Activated CD4-positive, alpha-beta T cell treated with anti-CD3 and anti-CD28 coated beads for 24 hours (primary cell): ENCODE measurements at regions not wholly inside any gene's neighbourhood (a gene's known extent, or its start where the extent isn't known, plus 50 kb on each side); places are given as distances from the start of the nearest gene placed in this dataset.

ENCODE experiments used
- DNase-seq, 2 donors: peaks; one replicate each; pipeline ENCODE4 v3.0.0-alpha.2; 2020; ENCODE audit warnings: low read depth in 2 of 2

- DNase-seq, result no peak
These were observed 376.3 kb upstream of the LCORL start for GRCh38 chr4:18397681-18398390.

GRCh38 chr4:18394656-18395055 is 373.1 kb upstream of the LCORL start:
- DNase-seq, result no peak

GRCh38 chr4:18391354-18391728 is 369.8 kb upstream of the LCORL start:
- no peak for DNase-seq

DNA sequence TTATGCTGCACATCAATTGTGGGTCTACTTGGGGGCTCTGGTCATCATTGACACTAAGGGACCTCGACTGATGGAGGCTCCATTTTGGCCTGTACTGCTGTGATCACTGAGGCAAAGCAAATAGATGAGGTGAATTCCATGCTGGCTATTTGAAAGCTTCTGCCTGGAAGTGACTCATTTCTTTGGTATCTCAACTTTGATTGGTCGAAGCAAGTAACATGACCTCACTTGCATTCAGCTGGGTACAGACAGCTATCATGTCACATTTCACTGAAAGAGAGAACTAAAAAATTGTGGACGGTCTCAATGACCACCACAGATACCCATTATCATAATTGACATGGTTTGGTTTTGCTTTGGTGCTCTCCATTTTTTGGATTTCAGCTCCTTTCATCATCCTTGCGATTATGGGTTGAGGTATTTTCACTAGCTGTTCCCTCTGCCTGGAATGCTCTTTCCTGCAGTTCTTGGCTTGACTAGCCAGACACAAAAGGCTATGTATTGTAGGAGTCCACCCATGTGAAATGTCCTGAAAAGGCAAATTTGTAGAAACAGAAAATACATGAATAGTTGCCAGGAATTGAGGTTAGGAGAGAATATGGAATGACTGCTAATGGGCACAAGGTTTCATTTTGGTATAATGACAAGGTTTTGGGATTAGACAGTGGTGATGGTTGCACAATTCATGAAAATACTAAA is 369.2 kb upstream of the LCORL start:
- no peak for DNase-seq

- DNase-seq, result no peak
These were observed 367.6 kb upstream of the LCORL start for GRCh38 chr4:18389115-18389514.

GRCh38 chr4:18388039-18388438 is 366.5 kb upstream of the LCORL start:
- no peak for DNase-seq

DNA sequence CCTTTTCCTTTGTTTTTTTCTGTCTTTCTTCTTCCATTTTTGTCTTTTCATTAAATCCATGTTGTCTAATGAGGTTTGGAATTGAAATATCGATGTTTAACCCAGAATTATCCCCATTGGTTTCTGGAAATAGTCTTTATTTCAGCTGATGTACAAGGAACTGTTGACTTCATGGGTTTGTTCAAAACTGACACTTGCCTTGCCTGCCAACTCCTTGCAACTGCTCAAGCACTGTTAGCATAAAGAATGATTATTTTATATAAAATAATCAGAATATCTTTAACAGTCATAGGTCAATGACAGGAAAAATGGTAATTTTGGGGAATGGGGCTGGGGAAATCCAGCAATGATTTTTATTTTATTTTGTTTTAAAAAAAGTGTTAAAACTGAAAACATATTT is 359.6 kb upstream of the LCORL start:
- DNase-seq, result no peak

DNA sequence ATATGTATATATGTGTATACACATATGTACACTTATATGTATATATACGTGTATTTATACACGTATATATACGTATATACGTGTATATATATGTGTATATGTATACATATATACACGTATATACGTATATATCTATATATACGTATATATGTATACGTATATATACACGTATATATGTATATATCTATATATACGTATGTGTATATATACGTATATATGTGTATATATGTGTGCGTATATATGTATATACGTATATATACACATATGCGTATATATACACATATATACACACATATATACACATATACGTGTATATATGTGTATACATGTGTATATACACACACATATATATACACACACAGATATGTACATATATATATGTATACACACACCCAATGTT is 348.0 kb upstream of the LCORL start:
- DNase-seq, result no peak

GRCh38 chr4:18366892-18367291 is 345.3 kb upstream of the LCORL start:
- no peak for DNase-seq

DNA sequence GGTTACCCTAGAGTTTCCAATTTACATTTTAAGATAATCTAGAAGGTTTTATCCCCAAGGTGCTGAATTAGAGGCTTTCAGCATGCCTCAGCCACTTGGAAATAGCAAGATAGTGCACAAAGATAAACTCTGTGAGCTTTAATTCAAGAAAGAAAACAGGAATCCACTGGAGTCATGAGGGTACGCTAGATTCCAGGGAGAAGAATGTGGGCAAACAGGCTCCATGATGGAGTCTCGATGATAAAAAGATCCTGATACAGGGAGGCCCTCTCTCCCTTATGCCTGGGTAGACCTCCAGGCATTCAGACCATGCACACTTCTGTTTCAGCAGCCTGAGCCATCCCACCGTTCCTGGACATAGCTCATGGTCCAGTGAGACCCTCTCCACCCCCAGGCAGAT is 344.6 kb upstream of the LCORL start:
- no peak for DNase-seq

DNA sequence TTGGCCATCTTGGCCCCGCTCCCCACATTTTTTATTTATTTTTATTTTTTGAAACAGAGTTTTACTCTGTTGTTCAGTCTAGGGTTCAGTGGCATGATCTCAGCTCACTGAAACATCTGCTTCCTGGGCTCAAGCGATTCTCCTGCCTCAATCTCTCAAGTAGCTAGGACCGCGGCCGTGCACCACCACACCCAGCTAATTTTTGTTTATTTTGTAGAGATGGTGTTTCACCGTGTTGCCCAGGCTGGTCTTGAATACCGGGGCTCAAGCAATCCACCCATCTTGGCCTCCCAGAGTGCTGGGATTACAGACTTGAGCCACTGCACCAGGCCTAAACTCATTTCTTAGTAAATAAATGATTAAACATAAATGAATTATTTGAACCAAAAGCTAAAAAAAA is 322.0 kb upstream of the LCORL start:
- no peak for DNase-seq

- DNase-seq, result no peak
These were observed 321.3 kb upstream of the LCORL start for GRCh38 chr4:18342847-18343246.

DNA sequence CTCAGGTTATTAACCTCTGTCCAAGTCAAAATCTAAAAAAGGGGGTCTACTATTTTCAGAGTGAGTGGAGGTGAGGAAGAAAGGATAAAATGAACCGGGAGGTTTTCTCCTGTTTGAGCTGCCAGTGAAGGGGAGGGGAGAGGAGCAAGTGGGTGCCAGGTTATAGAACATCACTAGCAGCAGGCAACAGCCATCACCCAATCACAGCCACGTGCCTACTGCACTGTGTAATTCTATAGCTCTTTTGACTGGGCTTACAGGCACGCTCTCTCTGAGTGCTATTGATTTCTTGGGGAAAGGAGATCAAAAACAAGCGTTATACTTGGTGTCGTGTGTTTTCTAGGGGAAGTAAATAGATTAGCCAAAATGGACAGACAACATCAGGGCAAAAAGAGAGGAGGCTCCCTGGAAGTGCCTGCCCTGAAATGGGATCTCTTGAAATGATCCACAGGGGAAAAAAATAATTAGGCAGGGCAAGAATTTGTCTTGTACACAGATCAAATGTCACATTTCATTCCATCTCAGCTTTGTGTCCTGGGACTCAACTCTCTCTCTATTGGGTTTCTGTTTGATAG is 300.5 kb upstream of the LCORL start:
- DNase-seq, result no peak

GRCh38 chr4:18319431-18319830 is 297.9 kb upstream of the LCORL start:
- no peak for DNase-seq

- no peak for DNase-seq
These were observed 297.3 kb upstream of the LCORL start for GRCh38 chr4:18318682-18319388.

DNA sequence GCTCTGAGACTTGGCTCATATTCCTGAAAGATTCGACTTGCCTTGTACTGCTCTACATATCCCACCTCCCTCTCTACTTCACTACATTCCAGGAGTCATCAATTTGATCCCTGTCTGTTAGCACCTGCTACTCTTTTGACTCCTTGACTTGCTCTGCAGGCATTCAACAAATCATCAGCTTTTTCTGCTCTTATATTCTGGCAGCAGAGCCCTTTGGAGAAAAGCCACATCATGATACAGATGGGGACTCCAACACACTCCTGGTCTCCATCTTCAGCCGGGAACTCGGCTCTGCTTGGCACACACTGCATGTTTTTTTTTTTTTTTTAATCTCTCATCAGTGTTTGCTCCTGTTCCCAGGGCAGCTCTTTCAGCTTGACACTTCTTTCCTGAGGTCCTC is 293.2 kb upstream of the LCORL start:
- DNase-seq, result no peak

- no peak for DNase-seq
These were observed 276.1 kb upstream of the LCORL start for GRCh38 chr4:18297684-18298083.

DNA sequence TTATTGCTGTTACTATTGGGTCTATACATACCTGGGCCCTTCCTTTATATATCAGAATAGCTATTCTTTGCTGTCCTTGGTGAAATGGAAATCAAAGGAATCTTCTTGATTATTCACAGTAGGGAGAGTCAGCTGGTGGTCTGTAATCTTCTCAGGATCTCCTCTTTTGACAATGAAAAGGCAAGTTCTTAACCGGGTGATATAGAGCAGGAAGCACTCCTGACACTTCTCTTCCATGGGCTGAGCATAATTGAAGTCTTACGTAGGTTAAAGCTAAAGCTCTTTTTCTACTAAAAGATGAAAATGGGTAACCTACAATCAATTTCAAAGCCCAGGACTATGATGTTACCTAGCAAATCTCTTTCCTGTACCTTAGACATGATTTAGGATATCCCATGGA is 274.9 kb upstream of the LCORL start:
- no peak for DNase-seq

- DNase-seq, result no peak
These were observed 273.3 kb upstream of the LCORL start for GRCh38 chr4:18294846-18295245.

GRCh38 chr4:18294021-18294420 is 272.5 kb upstream of the LCORL start:
- no peak for DNase-seq

DNA sequence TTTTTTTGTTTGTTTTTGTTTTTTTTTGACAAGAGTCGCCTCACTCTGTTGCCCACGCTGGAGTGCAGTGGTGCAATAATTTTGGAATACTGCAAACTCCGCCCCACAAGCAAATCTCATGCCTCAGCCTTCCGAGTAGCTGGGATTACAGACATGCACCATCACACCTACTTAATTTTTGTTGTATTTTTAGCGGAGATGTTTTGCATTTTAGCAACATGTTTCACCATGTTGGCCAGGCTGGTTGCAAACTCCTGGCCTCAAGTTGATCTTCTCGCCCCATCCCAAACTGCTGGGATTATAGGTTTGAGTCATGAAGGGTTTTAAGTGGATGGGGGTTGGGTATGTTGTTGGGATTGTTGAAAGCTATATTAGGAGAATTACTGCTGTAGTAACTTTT is 270.9 kb upstream of the LCORL start:
- no peak for DNase-seq

DNA sequence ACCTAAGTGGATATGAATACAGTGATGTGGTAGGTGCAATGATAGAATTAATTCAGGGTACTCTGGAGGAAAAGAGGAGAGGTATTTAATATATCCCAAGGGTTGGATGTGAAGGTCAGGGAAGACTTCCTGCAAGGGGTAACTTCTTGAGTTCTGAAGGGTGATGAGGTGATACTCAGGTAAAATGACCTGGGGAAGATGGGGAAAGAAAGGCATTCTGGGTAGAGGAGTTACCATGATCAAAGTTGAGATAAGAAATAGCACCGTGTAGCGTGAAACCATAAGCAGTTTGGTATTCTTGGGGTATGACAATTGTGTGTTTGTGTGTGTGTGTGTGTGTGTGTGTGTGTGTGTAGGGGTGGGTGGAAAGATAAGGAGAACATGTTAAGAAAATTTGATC is 270.4 kb upstream of the LCORL start:
- no peak for DNase-seq

DNA sequence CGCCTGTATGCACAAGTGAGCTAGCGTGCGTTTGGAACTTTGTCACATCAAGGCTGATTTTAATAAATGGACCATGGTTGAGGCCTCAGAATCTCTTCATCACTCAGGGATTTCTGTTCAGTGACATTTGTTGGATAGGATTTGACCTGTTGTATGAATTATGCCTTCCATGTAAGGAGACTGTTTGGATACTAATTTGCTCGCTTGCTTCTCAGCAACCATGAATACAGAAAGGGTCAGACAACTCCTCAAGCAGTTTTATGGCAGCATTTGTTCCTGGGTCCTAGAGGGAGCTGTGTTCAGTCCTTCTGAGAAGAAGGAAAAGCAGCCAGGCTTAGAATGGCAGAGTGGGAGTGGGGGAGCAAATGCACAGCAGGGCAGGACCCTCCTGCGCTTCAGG is 269.7 kb upstream of the LCORL start:
- DNase-seq, result no peak
